ENCODE measurements at regions not wholly inside any gene's neighbourhood (a gene's known extent, or its start where the extent isn't known, plus 50 kb on each side); places are given as distances from the start of the nearest gene placed in this dataset.

GRCh38 chr5:116389601-116390000 lies 185.0 kb downstream of the SEMA6A start:
- DNase-seq (ENCODE audit: low read depth in 4 of 4, low spot score in 3 of 4) = no peak

- no peak for DNase-seq (ENCODE audit: low read depth in 4 of 4, low spot score in 3 of 4)
Measured at GRCh38 chr5:116388564-116389258, 185.9 kb downstream of the SEMA6A start.

GRCh38 chr5:116387738-116388137 lies 186.9 kb downstream of the SEMA6A start:
- no peak for DNase-seq (ENCODE audit: low read depth in 4 of 4, low spot score in 3 of 4)

GRCh38 chr5:116386633-116387032 lies 188.0 kb downstream of the SEMA6A start:
- DNase-seq (ENCODE audit: low read depth in 4 of 4, low spot score in 3 of 4) = no peak

- no peak for DNase-seq (ENCODE audit: low read depth in 4 of 4, low spot score in 3 of 4)
Measured at GRCh38 chr5:116382874-116383266, 191.8 kb downstream of the SEMA6A start.

GRCh38 chr5:116382032-116382873 lies 192.4 kb downstream of the SEMA6A start:
- DNase-seq (ENCODE audit: low read depth in 4 of 4, low spot score in 3 of 4) = no peak

GRCh38 chr5:116381201-116381600 lies 193.4 kb downstream of the SEMA6A start:
- no peak for DNase-seq (ENCODE audit: low read depth in 4 of 4, low spot score in 3 of 4)

- no peak for DNase-seq (ENCODE audit: low read depth in 4 of 4, low spot score in 3 of 4)
Measured at GRCh38 chr5:116380621-116381020, 194.0 kb downstream of the SEMA6A start.

GRCh38 chr5:116379306-116379705 lies 195.3 kb downstream of the SEMA6A start:
- no peak for DNase-seq (ENCODE audit: low read depth in 4 of 4, low spot score in 3 of 4)

GRCh38 chr5:116378777-116379121 lies 195.9 kb downstream of the SEMA6A start:
- DNase-seq (ENCODE audit: low read depth in 4 of 4, low spot score in 3 of 4) = no peak

- no peak for DNase-seq (ENCODE audit: low read depth in 4 of 4, low spot score in 3 of 4)
Measured at GRCh38 chr5:116378007-116378776, 196.4 kb downstream of the SEMA6A start.

GRCh38 chr5:116377276-116378006 lies 197.2 kb downstream of the SEMA6A start:
- DNase-seq (ENCODE audit: low read depth in 4 of 4, low spot score in 3 of 4) = no peak

GRCh38 chr5:116375926-116376325 lies 198.7 kb downstream of the SEMA6A start:
- no peak for DNase-seq (ENCODE audit: low read depth in 4 of 4, low spot score in 3 of 4)

GRCh38 chr5:116374434-116374852 lies 200.2 kb downstream of the SEMA6A start:
- DNase-seq (ENCODE audit: low read depth in 4 of 4, low spot score in 3 of 4) = no peak

GRCh38 chr5:116372931-116373597 lies 201.6 kb downstream of the SEMA6A start:
- DNase-seq (ENCODE audit: low read depth in 4 of 4, low spot score in 3 of 4) = no peak

- no peak for DNase-seq (ENCODE audit: low read depth in 4 of 4, low spot score in 3 of 4)
Measured at GRCh38 chr5:116371935-116372334, 202.7 kb downstream of the SEMA6A start.

- DNase-seq (ENCODE audit: low read depth in 4 of 4, low spot score in 3 of 4) = no peak
Measured at GRCh38 chr5:116371431-116371830, 203.2 kb downstream of the SEMA6A start.

GRCh38 chr5:116370886-116371285 lies 203.7 kb downstream of the SEMA6A start:
- DNase-seq (ENCODE audit: low read depth in 4 of 4, low spot score in 3 of 4) = no peak

GRCh38 chr5:116370149-116370548 lies 204.5 kb downstream of the SEMA6A start:
- DNase-seq (ENCODE audit: low read depth in 4 of 4, low spot score in 3 of 4) = no peak

GRCh38 chr5:116365006-116365496 lies 209.6 kb downstream of the SEMA6A start:
- DNase-seq (ENCODE audit: low read depth in 4 of 4, low spot score in 3 of 4) = no peak
